ENCODE measurements at regions not wholly inside any gene's neighbourhood (a gene's known extent, or its start where the extent isn't known, plus 50 kb on each side); places are given as distances from the start of the nearest gene placed in this dataset.

- peak; percentile 26 for DNase-seq (ENCODE audit: low read depth)
Measured at GRCh38 chr6:41428996-41429421, 93.6 kb downstream of the NCR2 start.

GRCh38 chr6:41429506-41430504 lies 94.4 kb downstream of the NCR2 start:
- DNase-seq (ENCODE audit: low read depth): no peak

GRCh38 chr6:41430875-41431274 lies 95.5 kb downstream of the NCR2 start:
- no peak for DNase-seq (ENCODE audit: low read depth)

GRCh38 chr6:41432280-41432679 lies 96.9 kb downstream of the NCR2 start:
- no peak for DNase-seq (ENCODE audit: low read depth)

GRCh38 chr6:41434803-41435481 lies 99.5 kb downstream of the NCR2 start:
- no peak for DNase-seq (ENCODE audit: low read depth)

GRCh38 chr6:41437604-41438003 lies 102.2 kb downstream of the NCR2 start:
- no peak for DNase-seq (ENCODE audit: low read depth)

GRCh38 chr6:41438746-41439145 lies 103.3 kb downstream of the NCR2 start:
- DNase-seq (ENCODE audit: low read depth): no peak

GRCh38 chr6:41439524-41440418 lies 104.4 kb downstream of the NCR2 start:
- DNase-seq (ENCODE audit: low read depth): no peak

- DNase-seq (ENCODE audit: low read depth): no peak
Measured at GRCh38 chr6:41440958-41441357, 105.2 kb upstream of the FOXP4 start.

GRCh38 chr6:41441598-41442351 lies 104.4 kb upstream of the FOXP4 start:
- no peak for DNase-seq (ENCODE audit: low read depth)

- DNase-seq (ENCODE audit: low read depth): no peak
Measured at GRCh38 chr6:41442352-41442672, 103.9 kb upstream of the FOXP4 start.

- no peak for DNase-seq (ENCODE audit: low read depth)
Measured at GRCh38 chr6:41442800-41443501, 103.2 kb upstream of the FOXP4 start.

GRCh38 chr6:41443616-41444525 lies 102.3 kb upstream of the FOXP4 start:
- no peak for DNase-seq (ENCODE audit: low read depth)

- DNase-seq (ENCODE audit: low read depth): no peak
Measured at GRCh38 chr6:41445261-41445660, 100.9 kb upstream of the FOXP4 start.

GRCh38 chr6:41446132-41446531 lies 100.0 kb upstream of the FOXP4 start:
- no peak for DNase-seq (ENCODE audit: low read depth)

- no peak for DNase-seq (ENCODE audit: low read depth)
Measured at GRCh38 chr6:41446907-41447545, 99.2 kb upstream of the FOXP4 start.

- DNase-seq (ENCODE audit: low read depth): no peak
Measured at GRCh38 chr6:41448256-41448655, 97.9 kb upstream of the FOXP4 start.

GRCh38 chr6:41449399-41450245 lies 96.6 kb upstream of the FOXP4 start:
- no peak for DNase-seq (ENCODE audit: low read depth)

All from stimulated activated CD4-positive, alpha-beta T cell treated with anti-CD3 and anti-CD28 coated beads, Interleukin-2, amount 100 ng/mL, for 4 hours (primary cell).